PC-3 (cell line): ENCODE measurements at regions not wholly inside any gene's neighbourhood (a gene's known extent, or its start where the extent isn't known, plus 50 kb on each side); places are given as distances from the start of the nearest gene placed in this dataset.

Source experiments
- ATAC-seq: fragments of 200-7000 bp; cut with Tn5 transposase; 2 replicates; pipeline ENCODE4 v1.9.1; 2020; ENCODE audit warnings: mild to moderate bottlenecking, moderate library complexity
- BruUV-seq: library from RNA; stranded (reverse); fragments of 400-500 nt; replicated peaks from 2 replicates; lab custom pipeline; 2021; lab: Mats Ljungman, UMichigan
- CTCF ChIA-PET: fragments of 300-600 bp; sonication (Branson Sonifier 250); formaldehyde crosslinking; loops from one replicate; lab custom pipeline; 2022; ENCODE audit warnings: antibody characterized with exemption; lab: Charles Lee
- POLR2A ChIA-PET: fragments of 300-600 bp; sonication (Branson Sonifier 250); formaldehyde crosslinking; loops from one replicate; lab custom pipeline; 2022; ENCODE audit warnings: antibody characterized with exemption; ENCODE audit not compliant: unreplicated experiment; lab: Charles Lee
- DNase-seq: peaks from one replicate; pipeline ENCODE4 v3.0.0-alpha.2; 2015
- H2AFZ ChIP-seq: fragments of 300-600 bp; sonication (generic); 2 replicates; pipeline ENCODE4 v1.6.0; 2016; ENCODE audit warnings: antibody characterized with exemption, low read length
- H3F3A ChIP-seq: fragments of 300-600 bp; sonication (generic); one replicate; pipeline ENCODE4 v1.6.0; 2017; ENCODE audit warnings: antibody characterized with exemption, low read length, control low read depth, mild to moderate bottlenecking; ENCODE audit not compliant: unreplicated experiment
- H3K27ac ChIP-seq: fragments of 300-600 bp; sonication (generic); 2 replicates; pipeline ENCODE4 v1.5.1; 2016; ENCODE audit warnings: mild to moderate bottlenecking, low read length
- H3K27me3 ChIP-seq: fragments of 300-600 bp; sonication (generic); 2 replicates; pipeline ENCODE4 v1.6.1; 2016; ENCODE audit warnings: low read length, mixed read lengths
- H3K36me3 ChIP-seq: fragments of 300-600 bp; sonication (generic); 2 replicates; pipeline ENCODE4 v1.6.1; 2016; ENCODE audit warnings: low read depth, mixed run types, low read length, mixed read lengths
- H3K4me1 ChIP-seq: fragments of 300-600 bp; sonication (generic); 2 replicates; pipeline ENCODE4 v1.5.1; 2016; ENCODE audit warnings: low read length; ENCODE audit not compliant: insufficient read depth
- H3K4me2 ChIP-seq: fragments of 300-600 bp; sonication (generic); 2 replicates; pipeline ENCODE4 v1.6.0; 2016; ENCODE audit warnings: low read length
- H3K4me3 ChIP-seq: fragments of 300-600 bp; sonication (generic); 2 replicates; pipeline ENCODE4 v1.5.1; 2016; ENCODE audit warnings: mild to moderate bottlenecking, low read length, mixed read lengths
- H3K79me2 ChIP-seq: fragments of 300-600 bp; sonication (generic); 2 replicates; pipeline ENCODE4 v1.6.1; 2017; ENCODE audit warnings: low read length, mixed read lengths
- H3K9ac ChIP-seq: fragments of 300-600 bp; sonication (generic); 2 replicates; pipeline ENCODE4 v1.6.0; 2016; ENCODE audit warnings: mild to moderate bottlenecking, low read length
- H3K9me2 ChIP-seq: fragments of 300-600 bp; sonication (generic); replicated peaks from 2 replicates; pipeline ENCODE4 v1.6.1; 2016; ENCODE audit warnings: mixed run types, low read length, mixed read lengths
- H3K9me3 ChIP-seq: fragments of 300-600 bp; sonication (generic); 2 replicates; pipeline ENCODE4 v1.6.1; 2016; ENCODE audit warnings: low read length, mixed read lengths
- H4K20me1 ChIP-seq: fragments of 300-600 bp; sonication (generic); 2 replicates; pipeline ENCODE4 v1.6.1; 2016; ENCODE audit warnings: low read length, mixed read lengths
- EZH2 ChIP-seq: fragments of 300-600 bp; sonication (generic); IDR thresholded peaks from one replicate; pipeline ENCODE4 v1.6.1; 2017; ENCODE audit warnings: antibody characterized with exemption, mild to moderate bottlenecking, low read length; ENCODE audit not compliant: unreplicated experiment
- EZH2phosphoT487 ChIP-seq: fragments of 300-600 bp; sonication (generic); IDR thresholded peaks from 2 replicates; pipeline ENCODE4 v1.6.1; 2018; ENCODE audit warnings: mild to moderate bottlenecking, antibody characterized with exemption, low read length, borderline replicate concordance
- intact Hi-C: fragments of 100-400 bp; cut with micrococcal nuclease; formaldehyde crosslinking; loops from 2 replicates; pipeline ENCODE4 v1.9.0; 2023
- TF ChIP-seq, protein P1 (sequence below): fragments of 300-600 bp; sonication (generic); conservative IDR thresholded peaks from 2 replicates; pipeline ENCODE4 v1.5.1; 2017; ENCODE audit warnings: antibody characterized with exemption, low read depth, mild to moderate bottlenecking, low read length

DNA sequence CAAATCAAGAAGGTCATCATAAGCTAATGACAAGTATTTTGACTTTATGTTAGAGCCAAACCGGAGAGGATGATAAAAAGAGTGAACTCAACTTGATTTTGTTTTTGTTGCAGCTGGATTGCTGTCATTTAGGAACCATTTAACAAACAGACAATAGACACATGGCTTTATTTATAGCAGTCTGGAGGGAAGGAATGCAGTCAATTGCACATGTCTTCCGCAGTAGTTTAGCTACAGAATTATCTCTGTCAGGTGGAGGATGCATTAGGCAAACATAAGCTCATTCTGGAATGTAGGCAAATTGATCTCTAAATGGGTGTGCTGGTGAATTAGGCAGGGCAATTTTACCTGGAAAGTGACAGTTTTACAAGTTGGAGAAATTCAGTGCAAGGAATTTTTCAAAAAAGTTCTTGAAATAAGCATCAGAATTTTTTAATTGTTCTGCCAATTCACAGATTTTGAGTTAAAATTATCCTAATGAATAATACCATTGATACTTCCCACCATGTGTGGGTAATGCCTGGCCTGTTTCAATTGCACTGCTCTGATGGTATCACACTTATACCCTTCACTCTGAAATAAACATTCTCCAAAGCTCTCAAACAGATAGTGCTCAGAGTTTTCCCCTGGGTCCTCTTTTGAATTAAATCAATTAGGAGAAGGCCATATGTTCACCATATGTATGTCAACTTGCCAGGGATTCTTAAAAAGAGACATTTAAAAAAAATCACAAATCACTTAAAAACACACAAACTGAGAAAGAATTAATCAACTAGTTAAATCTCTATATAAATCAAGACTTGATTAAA lies 318.3 kb downstream of the NDFIP2 start:
- H3K9ac ChIP-seq: no peak overlapping the region

DNA sequence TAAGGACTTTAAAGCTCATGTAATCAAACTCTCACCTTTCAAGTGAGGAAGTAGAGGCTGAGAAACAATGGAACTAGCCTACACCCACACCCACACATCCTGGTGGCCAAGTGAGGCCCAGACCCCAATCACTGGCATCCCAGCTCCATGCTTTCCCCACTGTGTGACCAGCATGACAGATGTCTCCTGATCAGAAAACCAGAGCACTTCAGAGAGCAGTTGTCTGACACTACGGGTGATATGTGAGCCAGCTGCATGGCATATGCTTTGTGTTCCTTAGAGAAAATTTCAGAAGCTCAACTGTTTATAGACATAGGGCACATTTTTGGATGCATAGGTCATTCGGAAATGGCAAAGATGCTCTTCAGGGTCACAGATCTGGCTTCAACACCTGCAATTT lies 315.2 kb downstream of the NDFIP2 start:
- DNase-seq (no peak), ATAC-seq (no peak)
- ChIA-PET CTCF (interaction anchor here (0.6 kb wide), 1 partner anchor 15 kb away, joined by 10 read pairs; no protein-coding TSS in a partner anchor), POLR2A (no interaction called here)
- H3K9me3 ChIP-seq: no peaks in the 10 kb centered on the region
- H3K27me3 ChIP-seq: no peaks in the 10 kb centered on the region
- no peak overlapping the region for H3K27ac ChIP-seq
- no peaks in the 10 kb centered on the region for H3K36me3 ChIP-seq
- H3K9ac ChIP-seq: no peak overlapping the region
- BruUV-seq: no TSS peak
- no peaks in the 10 kb centered on the region for H4K20me1 ChIP-seq
- TF ChIP-seq, protein P1, sequence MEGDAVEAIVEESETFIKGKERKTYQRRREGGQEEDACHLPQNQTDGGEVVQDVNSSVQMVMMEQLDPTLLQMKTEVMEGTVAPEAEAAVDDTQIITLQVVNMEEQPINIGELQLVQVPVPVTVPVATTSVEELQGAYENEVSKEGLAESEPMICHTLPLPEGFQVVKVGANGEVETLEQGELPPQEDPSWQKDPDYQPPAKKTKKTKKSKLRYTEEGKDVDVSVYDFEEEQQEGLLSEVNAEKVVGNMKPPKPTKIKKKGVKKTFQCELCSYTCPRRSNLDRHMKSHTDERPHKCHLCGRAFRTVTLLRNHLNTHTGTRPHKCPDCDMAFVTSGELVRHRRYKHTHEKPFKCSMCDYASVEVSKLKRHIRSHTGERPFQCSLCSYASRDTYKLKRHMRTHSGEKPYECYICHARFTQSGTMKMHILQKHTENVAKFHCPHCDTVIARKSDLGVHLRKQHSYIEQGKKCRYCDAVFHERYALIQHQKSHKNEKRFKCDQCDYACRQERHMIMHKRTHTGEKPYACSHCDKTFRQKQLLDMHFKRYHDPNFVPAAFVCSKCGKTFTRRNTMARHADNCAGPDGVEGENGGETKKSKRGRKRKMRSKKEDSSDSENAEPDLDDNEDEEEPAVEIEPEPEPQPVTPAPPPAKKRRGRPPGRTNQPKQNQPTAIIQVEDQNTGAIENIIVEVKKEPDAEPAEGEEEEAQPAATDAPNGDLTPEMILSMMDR: no peak
- TF ChIP-seq EZH2phosphoT487: no peak
- no peaks in the 10 kb centered on the region for H3K79me2 ChIP-seq
- no peaks in the 10 kb centered on the region for H3K4me1 ChIP-seq
- H3K4me3 ChIP-seq: no peak overlapping the region
- intact Hi-C loops: no loop called here
- no peaks in the 10 kb centered on the region for H3F3A ChIP-seq
- no peaks in the 10 kb centered on the region for H3K9me2 ChIP-seq
- H2AFZ ChIP-seq: no peak overlapping the region
- H3K4me2 ChIP-seq: no peak overlapping the region

More for the DNA sequence above, 318.3 kb downstream of the NDFIP2 start:
- Histone ChIP-seq H2AFZ (no peak overlapping the region), H3K4me3 (no peak overlapping the region), H3K36me3 (no peaks in the 10 kb centered on the region), H4K20me1 (no peaks in the 10 kb centered on the region), H3K4me1 (no peaks in the 10 kb centered on the region), H3K79me2 (no peaks in the 10 kb centered on the region), H3K4me2 (no peak overlapping the region), H3K27me3 (no peaks in the 10 kb centered on the region), H3K27ac (no peak overlapping the region), H3K9me3 (no peaks in the 10 kb centered on the region), H3K9me2 (no peaks in the 10 kb centered on the region), H3F3A (no peaks in the 10 kb centered on the region)
- ATAC-seq (no peak), DNase-seq (no peak)
- no TSS peak for BruUV-seq
- TF ChIP-seq, protein P1: no peak
- TF ChIP-seq EZH2 (no peak), EZH2phosphoT487 (no peak)
- CTCF ChIA-PET: no interaction called here
- intact Hi-C loops: no loop called here
- POLR2A ChIA-PET: no interaction called here

DNA sequence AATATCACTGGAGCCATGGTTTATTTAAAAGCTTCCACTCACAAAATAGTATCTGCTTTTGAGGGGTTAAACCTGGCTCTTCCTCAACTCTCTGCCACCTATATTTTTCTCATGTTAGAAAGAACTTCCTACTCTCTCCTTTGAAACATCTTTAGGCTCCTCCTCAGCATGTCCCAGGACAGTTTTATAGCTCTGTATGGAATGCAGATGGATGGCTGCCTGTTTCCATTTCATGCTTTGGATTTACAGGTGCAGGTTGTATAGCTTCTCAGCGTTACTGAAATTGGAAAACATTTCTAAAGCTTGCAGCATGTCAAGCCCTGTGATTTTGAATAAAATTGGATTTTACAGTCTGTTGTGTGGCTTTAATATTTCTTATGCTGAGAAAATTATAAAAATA lies 314.0 kb downstream of the NDFIP2 start:
- no peak for DNase-seq
- Histone ChIP-seq H3K27me3 (no peaks in the 10 kb centered on the region), H4K20me1 (no peaks in the 10 kb centered on the region), H3K9me2 (no peaks in the 10 kb centered on the region), H3F3A (no peaks in the 10 kb centered on the region), H3K9ac (no peak overlapping the region), H3K79me2 (no peaks in the 10 kb centered on the region), H3K27ac (no peak overlapping the region), H3K4me1 (no peaks in the 10 kb centered on the region), H2AFZ (no peak overlapping the region), H3K4me2 (no peak overlapping the region), H3K4me3 (no peak overlapping the region), H3K9me3 (no peaks in the 10 kb centered on the region), H3K36me3 (no peaks in the 10 kb centered on the region)
- TF ChIP-seq EZH2 (no peak), EZH2phosphoT487 (no peak)
- TF ChIP-seq, protein P1: no peak
- POLR2A ChIA-PET: no interaction called here
- intact Hi-C loops: no loop called here
- CTCF ChIA-PET: no interaction called here
- no peak for ATAC-seq
- BruUV-seq: no TSS peak
